DND-41 (cell line): ENCODE measurements at regions not wholly inside any gene's neighbourhood (a gene's known extent, or its start where the extent isn't known, plus 50 kb on each side); places are given as distances from the start of the nearest gene placed in this dataset.

ENCODE experiments used
- ATAC-seq: fragments of 200-7000 bp; cut with Tn5 transposase; 3 replicates; pipeline ENCODE4 v1.9.1; 2021; ENCODE audit warnings: low read depth; ENCODE audit not compliant: insufficient read depth
- DNase-seq: peaks from one replicate; pipeline ENCODE4 v3.0.0-alpha.2; 2020
- H2AFZ ChIP-seq: 2 replicates; pipeline ENCODE4 v1.6.0; 2012; ENCODE audit warnings: low read depth, low read length
- H3K27ac ChIP-seq: 2 replicates; pipeline ENCODE4 v1.5.1; 2012; ENCODE audit warnings: low read length, inconsistent platforms
- H3K27me3 ChIP-seq: fragments of 200-600 bp; sonication (generic); 2 replicates; pipeline ENCODE4 v1.6.0; 2012; ENCODE audit warnings: low read length, mild to moderate bottlenecking, inconsistent platforms; ENCODE audit not compliant: insufficient read depth, poor library complexity
- H3K36me3 ChIP-seq: 2 replicates; pipeline ENCODE4 v1.5.1; 2012; ENCODE audit warnings: low read length, inconsistent platforms; ENCODE audit not compliant: insufficient read depth
- H3K4me1 ChIP-seq: 2 replicates; pipeline ENCODE4 v1.5.1; 2012; ENCODE audit warnings: mild to moderate bottlenecking, low read length; ENCODE audit not compliant: insufficient read depth
- H3K4me2 ChIP-seq: 2 replicates; pipeline ENCODE4 v1.6.0; 2012; ENCODE audit warnings: mild to moderate bottlenecking, moderate library complexity, low read length, inconsistent platforms; ENCODE audit not compliant: insufficient read depth
- H3K4me3 ChIP-seq, 2 experiments: fragments of 200-600 bp in 1 of 2; shearing (Covaris generic) in 1 of 2; 2 replicates each; pipeline ENCODE4 v1.5.1; 2012 to 2016; ENCODE audit warnings: inconsistent platforms in 2 of 2, low read length in 2 of 2, mild to moderate bottlenecking in 2 of 2, low read depth in 1 of 2, moderate library complexity in 1 of 2
- H3K79me2 ChIP-seq: 2 replicates; pipeline ENCODE4 v1.6.0; 2012; ENCODE audit warnings: low read length, inconsistent platforms; ENCODE audit not compliant: insufficient read depth
- H3K9ac ChIP-seq: 2 replicates; pipeline ENCODE4 v1.6.0; 2012; ENCODE audit warnings: low read depth, mild to moderate bottlenecking, inconsistent platforms, low read length, moderate library complexity
- H3K9me3 ChIP-seq: 2 replicates; pipeline ENCODE4 v1.5.1; 2012; ENCODE audit warnings: low read length, moderate library complexity, mild to moderate bottlenecking, inconsistent platforms; ENCODE audit not compliant: insufficient read depth, severe bottlenecking
- H4K20me1 ChIP-seq: 2 replicates; pipeline ENCODE4 v1.6.0; 2012; ENCODE audit warnings: low read length; ENCODE audit not compliant: insufficient read depth
- CTCF ChIP-seq: IDR thresholded peaks from 2 replicates; pipeline ENCODE4 v1.5.1; 2012; ENCODE audit warnings: borderline replicate concordance, low read length, moderate library complexity, mild to moderate bottlenecking; ENCODE audit not compliant: poor library complexity, severe bottlenecking; ENCODE audit errors: extremely low read depth
- EZH2 ChIP-seq: IDR thresholded peaks from 3 replicates; pipeline ENCODE4 v1.6.1; 2012; ENCODE audit warnings: borderline replicate concordance, low read depth, mild to moderate bottlenecking, moderate library complexity, low read length, inconsistent platforms; ENCODE audit not compliant: severe bottlenecking

GRCh38 chr4:62475596-62475995 is 1275.5 kb downstream of the ADGRL3 start:
- Histone ChIP-seq H2AFZ (no peak overlapping the region), H4K20me1 (no peaks in the 10 kb centered on the region), H3K4me3 (no peak overlapping the region), H3K36me3 (no peaks in the 10 kb centered on the region), H3K27me3 (no peaks in the 10 kb centered on the region), H3K4me1 (no peaks in the 10 kb centered on the region), H3K27ac (no peak overlapping the region), H3K9me3 (no peaks in the 10 kb centered on the region), H3K4me2 (no peak overlapping the region), H3K9ac (no peak overlapping the region), H3K79me2 (no peaks in the 10 kb centered on the region)
- TF ChIP-seq EZH2 (no peak), CTCF (no peak)
- no peak for ATAC-seq
- no peak for DNase-seq

GRCh38 chr4:62474802-62475201 is 1274.7 kb downstream of the ADGRL3 start:
- H2AFZ ChIP-seq, result no peak overlapping the region
- DNase-seq (no peak), ATAC-seq (no peak)
- no peak overlapping the region for H3K27ac ChIP-seq
- no peak overlapping the region for H3K4me3 ChIP-seq
- no peak for TF ChIP-seq EZH2
- no peak for TF ChIP-seq CTCF
- H3K9me3 ChIP-seq, result no peaks in the 10 kb centered on the region
- no peaks in the 10 kb centered on the region for H3K79me2 ChIP-seq
- H3K4me1 ChIP-seq, result no peaks in the 10 kb centered on the region
- H3K9ac ChIP-seq, result no peak overlapping the region
- H3K27me3 ChIP-seq, result no peaks in the 10 kb centered on the region
- no peak overlapping the region for H3K4me2 ChIP-seq
- H3K36me3 ChIP-seq, result no peaks in the 10 kb centered on the region
- no peaks in the 10 kb centered on the region for H4K20me1 ChIP-seq

GRCh38 chr4:62471021-62471420 is 1270.9 kb downstream of the ADGRL3 start:
- Histone ChIP-seq H3K27ac (no peak overlapping the region), H3K4me3 (no peak overlapping the region), H3K27me3 (no peaks in the 10 kb centered on the region), H3K4me1 (no peaks in the 10 kb centered on the region), H3K9me3 (no peaks in the 10 kb centered on the region), H3K79me2 (no peaks in the 10 kb centered on the region), H2AFZ (no peak overlapping the region), H3K4me2 (no peak overlapping the region), H3K36me3 (no peaks in the 10 kb centered on the region), H4K20me1 (no peaks in the 10 kb centered on the region), H3K9ac (no peak overlapping the region)
- ATAC-seq (no peak), DNase-seq (no peak)
- TF ChIP-seq EZH2, result no peak
- no peak for TF ChIP-seq CTCF

GRCh38 chr4:62470421-62470983 is 1270.4 kb downstream of the ADGRL3 start:
- H3K79me2 ChIP-seq, result no peaks in the 10 kb centered on the region
- H4K20me1 ChIP-seq, result no peaks in the 10 kb centered on the region
- TF ChIP-seq CTCF, result no peak
- H3K9ac ChIP-seq, result no peak overlapping the region
- no peaks in the 10 kb centered on the region for H3K27me3 ChIP-seq
- ATAC-seq (no peak), DNase-seq (no peak)
- H3K4me2 ChIP-seq, result no peak overlapping the region
- H3K4me3 ChIP-seq, result no peak overlapping the region
- no peak overlapping the region for H3K27ac ChIP-seq
- no peaks in the 10 kb centered on the region for H3K4me1 ChIP-seq
- no peaks in the 10 kb centered on the region for H3K9me3 ChIP-seq
- H3K36me3 ChIP-seq, result no peaks in the 10 kb centered on the region
- H2AFZ ChIP-seq, result no peak overlapping the region
